ENCODE measurements at regions not wholly inside any gene's neighbourhood (a gene's known extent, or its start where the extent isn't known, plus 50 kb on each side); places are given as distances from the start of the nearest gene placed in this dataset.

GRCh38 chr9:117528225-117528624 lies 113.4 kb upstream of the ASTN2 start:
- no peak for DNase-seq
- Histone ChIP-seq H3K27ac (no peak overlapping the region), H3K36me3 (no peaks in the 10 kb centered on the region), H3K27me3 (no peaks in the 10 kb centered on the region), H3K9me3 (no peaks in the 10 kb centered on the region), H3K4me1 (peaks cover 0 to 4% (median 0%) of the 10 kb centered on the region in 4 donors), H3K4me3 (no peak overlapping the region)
- WGBS, 5 donors, result 81 to 100% (median 94%) methylated on average over 1 of the region's 1 CpG
- TF ChIP-seq POLR2AphosphoS5 (IDR thresholded peaks at IDR 0.05), result no peak
- TF ChIP-seq CTCF (IDR thresholded peaks at IDR 0.05), result no peak
- TF ChIP-seq POLR2A (IDR thresholded peaks at IDR 0.05), result no peak
- no peak for TF ChIP-seq EP300 (IDR thresholded peaks at IDR 0.05)
- intact Hi-C loops (cut with DNase I; ENCODE audit: low total_unique reads), result no loop called here

- H3K4me3 ChIP-seq, result no peak overlapping the region
- peaks cover 0 to 7% (median 0%) of the 10 kb centered on the region in 4 donors for H3K4me1 ChIP-seq
- no peaks in the 10 kb centered on the region for H3K9me3 ChIP-seq
- intact Hi-C loops (cut with DNase I; ENCODE audit: low total_unique reads), result no loop called here
- H3K27me3 ChIP-seq, result no peaks in the 10 kb centered on the region
- H3K36me3 ChIP-seq, result no peaks in the 10 kb centered on the region
- H3K27ac ChIP-seq, result no peak overlapping the region
- 43 to 56% (median 51%) methylated on average over 2 of the region's 2 CpGs for WGBS, 5 donors
- TF ChIP-seq EP300 (IDR thresholded peaks at IDR 0.05) (no peak), POLR2AphosphoS5 (IDR thresholded peaks at IDR 0.05) (no peak), POLR2A (IDR thresholded peaks at IDR 0.05) (no peak), CTCF (IDR thresholded peaks at IDR 0.05) (no peak)
- no peak for DNase-seq
Measured at GRCh38 chr9:117526674-117527073, 111.8 kb upstream of the ASTN2 start.

- Histone ChIP-seq H3K9me3 (no peaks in the 10 kb centered on the region), H3K27me3 (no peaks in the 10 kb centered on the region), H3K36me3 (no peaks in the 10 kb centered on the region), H3K4me1 (peaks cover 0 to 7% (median 0%) of the 10 kb centered on the region in 4 donors), H3K27ac (no peak overlapping the region), H3K4me3 (no peak overlapping the region)
- TF ChIP-seq POLR2A (IDR thresholded peaks at IDR 0.05) (no peak), POLR2AphosphoS5 (IDR thresholded peaks at IDR 0.05) (no peak), CTCF (IDR thresholded peaks at IDR 0.05) (no peak), EP300 (IDR thresholded peaks at IDR 0.05) (no peak)
- intact Hi-C loops (cut with DNase I; ENCODE audit: low total_unique reads), result no loop called here
- DNase-seq, result no peak
- 48 to 59% (median 51%) methylated on average over 2 of the region's 2 CpGs for WGBS, 5 donors
Measured at GRCh38 chr9:117523531-117524153, 108.8 kb upstream of the ASTN2 start.

- Histone ChIP-seq H3K27me3 (no peaks in the 10 kb centered on the region), H3K9me3 (no peaks in the 10 kb centered on the region), H3K27ac (no peak overlapping the region), H3K36me3 (no peaks in the 10 kb centered on the region), H3K4me3 (no peak overlapping the region), H3K4me1 (peaks cover 0 to 11% (median 5%) of the 10 kb centered on the region in 4 donors)
- DNase-seq, result no peak
- TF ChIP-seq POLR2A (IDR thresholded peaks at IDR 0.05), result no peak
- no peak for TF ChIP-seq EP300 (IDR thresholded peaks at IDR 0.05)
- TF ChIP-seq POLR2AphosphoS5 (IDR thresholded peaks at IDR 0.05), result no peak
- TF ChIP-seq CTCF (IDR thresholded peaks at IDR 0.05), result no peak
- intact Hi-C loops (cut with DNase I; ENCODE audit: low total_unique reads), result no loop called here
- WGBS, 5 donors, result 83 to 89% (median 87%) methylated on average over 4 of the region's 4 CpGs
Measured at GRCh38 chr9:117521293-117521692, 106.4 kb upstream of the ASTN2 start.

Data from stomach (tissue), 8 donors.